ENCODE measurements at regions not wholly inside any gene's neighbourhood (a gene's known extent, or its start where the extent isn't known, plus 50 kb on each side); places are given as distances from the start of the nearest gene placed in this dataset.
"Not testable (repeated sequence)": the region's sequence is repeated elsewhere in the genome, so short reads cannot be mapped to it uniquely, and the experiment has no call there.

- not testable (repeated sequence) for FAIRE-seq; H3K4me1 ChIP-seq (ENCODE audit: insufficient read depth, low read length); H3K9me3 Mint-ChIP-seq (ENCODE audit: unreplicated experiment); H3K27me3 ChIP-seq (ENCODE audit: insufficient read depth, low read length); H2AFZ ChIP-seq (ENCODE audit: low read depth, low read length); DNase-seq (ENCODE audit: low read depth); H3K4me3 ChIP-seq (ENCODE audit: insufficient read depth, low read depth, low read length); H3K27ac ChIP-seq (ENCODE audit: low read depth, low read length); H3K9me3 ChIP-seq (ENCODE audit: insufficient read depth, low read depth, low read length); H3K4me2 ChIP-seq (ENCODE audit: low read length); H3K36me3 Mint-ChIP-seq (ENCODE audit: low read depth, unreplicated experiment); H3K9ac ChIP-seq (ENCODE audit: low read length); H3K27me3 Mint-ChIP-seq (ENCODE audit: low read depth, unreplicated experiment); H3K36me3 ChIP-seq (ENCODE audit: insufficient read depth, low read length)
- peaks cover 49% of the 10 kb centered on the region for H4K20me1 ChIP-seq (ENCODE audit: insufficient read depth, low read length)
- Mint-ChIP-seq H3K4me3 (ENCODE audit: unreplicated experiment) (peak overlapping the region; percentile 57), H3K4me1 (ENCODE audit: low read depth, unreplicated experiment) (peaks cover 16% of the 10 kb centered on the region), H3K27ac (ENCODE audit: unreplicated experiment) (peak overlapping the region; percentile 13)
- peaks cover 70% of the 10 kb centered on the region for H3K79me2 ChIP-seq (ENCODE audit: insufficient read depth, low read length)
Measured at GRCh38 chr16:21503941-21504832, 95.2 kb upstream of the METTL9 start.

- not testable (repeated sequence) for H3K4me3 ChIP-seq (ENCODE audit: insufficient read depth, low read depth, low read length); H3K9me3 Mint-ChIP-seq (ENCODE audit: unreplicated experiment); H3K4me1 ChIP-seq (ENCODE audit: insufficient read depth, low read length); DNase-seq (ENCODE audit: low read depth); H3K27me3 Mint-ChIP-seq (ENCODE audit: low read depth, unreplicated experiment); H3K27ac ChIP-seq (ENCODE audit: low read depth, low read length); H3K27me3 ChIP-seq (ENCODE audit: insufficient read depth, low read length); FAIRE-seq; H3K9ac ChIP-seq (ENCODE audit: low read length); H3K36me3 ChIP-seq (ENCODE audit: insufficient read depth, low read length); H2AFZ ChIP-seq (ENCODE audit: low read depth, low read length); H3K4me3 Mint-ChIP-seq (ENCODE audit: unreplicated experiment); H3K27ac Mint-ChIP-seq (ENCODE audit: unreplicated experiment); H3K9me3 ChIP-seq (ENCODE audit: insufficient read depth, low read depth, low read length); H3K4me2 ChIP-seq (ENCODE audit: low read length)
- Mint-ChIP-seq H3K36me3 (ENCODE audit: low read depth, unreplicated experiment) (peaks cover 11% of the 10 kb centered on the region), H3K4me1 (ENCODE audit: low read depth, unreplicated experiment) (peaks cover 32% of the 10 kb centered on the region)
- H4K20me1 ChIP-seq (ENCODE audit: insufficient read depth, low read length), result peaks cover 66% of the 10 kb centered on the region
- H3K79me2 ChIP-seq (ENCODE audit: insufficient read depth, low read length), result peaks cover 82% of the 10 kb centered on the region
Measured at GRCh38 chr16:21505751-21506520, 93.4 kb upstream of the METTL9 start.

GRCh38 chr16:21506857-21507456 is 92.4 kb upstream of the METTL9 start:
- not testable (repeated sequence) for H3K4me2 ChIP-seq (ENCODE audit: low read length); H3K36me3 ChIP-seq (ENCODE audit: insufficient read depth, low read length); H3K27ac ChIP-seq (ENCODE audit: low read depth, low read length); H3K9ac ChIP-seq (ENCODE audit: low read length); H3K4me1 ChIP-seq (ENCODE audit: insufficient read depth, low read length); DNase-seq (ENCODE audit: low read depth); FAIRE-seq; H3K4me3 Mint-ChIP-seq (ENCODE audit: unreplicated experiment); H3K4me3 ChIP-seq (ENCODE audit: insufficient read depth, low read depth, low read length); H3K9me3 Mint-ChIP-seq (ENCODE audit: unreplicated experiment); H3K27me3 ChIP-seq (ENCODE audit: insufficient read depth, low read length); H2AFZ ChIP-seq (ENCODE audit: low read depth, low read length); H3K9me3 ChIP-seq (ENCODE audit: insufficient read depth, low read depth, low read length); H3K27me3 Mint-ChIP-seq (ENCODE audit: low read depth, unreplicated experiment); H3K27ac Mint-ChIP-seq (ENCODE audit: unreplicated experiment)
- peaks cover 14% of the 10 kb centered on the region for H3K36me3 Mint-ChIP-seq (ENCODE audit: low read depth, unreplicated experiment)
- Histone ChIP-seq H4K20me1 (ENCODE audit: insufficient read depth, low read length) (peaks cover 77% of the 10 kb centered on the region), H3K79me2 (ENCODE audit: insufficient read depth, low read length) (peaks cover 88% of the 10 kb centered on the region)
- H3K4me1 Mint-ChIP-seq (ENCODE audit: low read depth, unreplicated experiment), result peaks cover 40% of the 10 kb centered on the region

DNA sequence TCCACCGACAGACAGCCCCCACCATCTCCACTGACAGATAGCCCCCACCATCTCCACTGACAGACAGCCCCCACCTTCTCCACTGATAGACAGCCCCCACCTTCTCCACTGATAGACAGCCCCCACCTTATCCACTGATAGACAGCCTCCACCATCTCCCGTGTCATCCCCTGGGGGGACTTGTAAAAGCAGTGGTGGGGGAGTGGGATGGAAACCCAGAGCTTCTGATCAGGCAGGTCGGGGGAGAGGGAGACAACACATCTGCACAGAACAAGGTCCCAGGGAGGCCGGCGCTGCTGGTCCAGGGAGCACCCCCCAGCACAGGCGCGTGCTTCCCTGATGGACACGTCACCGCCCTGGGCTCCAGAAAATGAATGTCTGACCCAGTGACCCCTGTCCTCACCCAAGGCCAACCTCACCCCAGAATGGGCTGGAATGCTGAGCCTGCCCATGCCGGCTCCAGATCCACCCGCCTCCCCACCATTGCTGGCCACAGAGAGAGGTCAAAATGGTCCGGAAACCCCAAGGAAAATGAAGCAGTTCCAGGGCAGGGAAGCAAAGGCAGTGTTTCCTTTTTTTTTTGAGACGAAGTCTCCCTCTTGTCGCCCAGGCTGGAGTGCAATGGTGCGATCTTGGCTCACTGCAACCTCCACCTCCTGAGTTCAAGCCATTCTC is 91.6 kb upstream of the METTL9 start:
- peaks cover 82% of the 10 kb centered on the region for H4K20me1 ChIP-seq (ENCODE audit: insufficient read depth, low read length)
- H3K4me2 ChIP-seq (ENCODE audit: low read length); H3K9me3 Mint-ChIP-seq (ENCODE audit: unreplicated experiment); H3K27me3 Mint-ChIP-seq (ENCODE audit: low read depth, unreplicated experiment); DNase-seq (ENCODE audit: low read depth); H3K4me3 ChIP-seq (ENCODE audit: insufficient read depth, low read depth, low read length); H3K27ac ChIP-seq (ENCODE audit: low read depth, low read length); H3K9me3 ChIP-seq (ENCODE audit: insufficient read depth, low read depth, low read length); H2AFZ ChIP-seq (ENCODE audit: low read depth, low read length); H3K36me3 ChIP-seq (ENCODE audit: insufficient read depth, low read length); FAIRE-seq; H3K4me3 Mint-ChIP-seq (ENCODE audit: unreplicated experiment); H3K9ac ChIP-seq (ENCODE audit: low read length); H3K27me3 ChIP-seq (ENCODE audit: insufficient read depth, low read length): not testable (repeated sequence)
- Mint-ChIP-seq H3K27ac (ENCODE audit: unreplicated experiment) (peak overlapping the region; percentile 77), H3K36me3 (ENCODE audit: low read depth, unreplicated experiment) (peaks cover 14% of the 10 kb centered on the region), H3K4me1 (ENCODE audit: low read depth, unreplicated experiment) (peaks cover 45% of the 10 kb centered on the region)
- peaks cover 92% of the 10 kb centered on the region for H3K79me2 ChIP-seq (ENCODE audit: insufficient read depth, low read length)
- peaks cover 12% of the 10 kb centered on the region for H3K4me1 ChIP-seq (ENCODE audit: insufficient read depth, low read length)

GRCh38 chr16:21508661-21509436 is 90.5 kb upstream of the METTL9 start:
- H3K36me3 ChIP-seq (ENCODE audit: insufficient read depth, low read length); H3K4me2 ChIP-seq (ENCODE audit: low read length); H3K27ac ChIP-seq (ENCODE audit: low read depth, low read length); H3K4me3 ChIP-seq (ENCODE audit: insufficient read depth, low read depth, low read length); FAIRE-seq; DNase-seq (ENCODE audit: low read depth); H3K9me3 Mint-ChIP-seq (ENCODE audit: unreplicated experiment); H3K27me3 Mint-ChIP-seq (ENCODE audit: low read depth, unreplicated experiment); H3K9me3 ChIP-seq (ENCODE audit: insufficient read depth, low read depth, low read length); H3K9ac ChIP-seq (ENCODE audit: low read length); H2AFZ ChIP-seq (ENCODE audit: low read depth, low read length); H3K27me3 ChIP-seq (ENCODE audit: insufficient read depth, low read length): not testable (repeated sequence)
- Histone ChIP-seq H4K20me1 (ENCODE audit: insufficient read depth, low read length) (peaks cover 82% of the 10 kb centered on the region), H3K79me2 (ENCODE audit: insufficient read depth, low read length) (peaks cover 94% of the 10 kb centered on the region), H3K4me1 (ENCODE audit: insufficient read depth, low read length) (peaks cover 16% of the 10 kb centered on the region)
- Mint-ChIP-seq H3K36me3 (ENCODE audit: low read depth, unreplicated experiment) (peaks cover 14% of the 10 kb centered on the region), H3K4me1 (ENCODE audit: low read depth, unreplicated experiment) (peaks cover 46% of the 10 kb centered on the region), H3K4me3 (ENCODE audit: unreplicated experiment) (peak overlapping the region; percentile 21), H3K27ac (ENCODE audit: unreplicated experiment) (peak overlapping the region; percentile 70)
